Right lobe of liver (tissue), 6 donors: ENCODE measurements at regions not wholly inside any gene's neighbourhood (a gene's known extent, or its start where the extent isn't known, plus 50 kb on each side); places are given as distances from the start of the nearest gene placed in this dataset.
A peak's percentile ranks its signal among the peaks of the same experiment; 100 is the strongest.

ENCODE experiments used
- ATAC-seq, 4 donors: fragments of 200-7000 bp; cut with Tn5 transposase; one replicate each; pipeline ENCODE4 v1.9.1; 2020; ENCODE audit warnings: mild to moderate bottlenecking in 4 of 4, moderate library complexity in 4 of 4
- DNase-seq, 3 donors: peaks; one replicate each; pipeline ENCODE4 v3.0.0-alpha.2; 2020
- H3K27ac ChIP-seq, 3 donors: fragments of 200-600 bp; one replicate each; pipeline ENCODE4 v1.8.0; 2022
- H3K27me3 ChIP-seq, 2 donors: fragments of 200-600 bp; one replicate each; pipeline ENCODE4 v1.8.0; 2022
- H3K36me3 ChIP-seq, 4 donors: fragments of 200-600 bp; sonication (generic) in 1 of 4; one replicate each; pipeline versions ENCODE4 v1.5.1 to v1.8.0; 2017 to 2022; ENCODE audit warnings: control low read depth in 1 of 4
- H3K4me1 ChIP-seq, 4 donors: fragments of 200-600 bp; sonication (generic) in 1 of 4; one replicate each; pipeline versions ENCODE4 v1.5.1 to v1.8.0; 2017 to 2022; ENCODE audit warnings: control low read depth in 1 of 4
- H3K4me3 ChIP-seq, 3 donors: fragments of 200-600 bp; one replicate each; pipeline ENCODE4 v1.8.0; 2022
- H3K9me3 ChIP-seq, 4 donors: fragments of 200-600 bp; sonication (generic) in 1 of 4; one replicate each; pipeline versions ENCODE4 v1.5.1 to v1.8.0; 2017 to 2022; ENCODE audit warnings: control low read depth in 1 of 4
- POLR2A ChIP-seq: fragments of 450-650 bp; IDR thresholded peaks from one replicate; pipeline ENCODE4 v1.6.1; 2017; ENCODE audit warnings: antibody characterized with exemption, mild to moderate bottlenecking
- WGBS: methylation state at CpG from one replicate; pipeline ENCODE4 v1.1.6; 2018; ENCODE audit warnings: low coverage, low lambda C conversion rate; ENCODE audit not compliant: insufficient coverage; ENCODE audit errors: missing lambda C conversion rate; 5-methylcytosine and 5-hydroxymethylcytosine counted together
- intact Hi-C, 2 donors: fragments of 100-400 bp; cut with DNase I; formaldehyde crosslinking; loops; one replicate each; pipeline versions ENCODE4 v1.11.2 to v1.14.1; 2022
- TF ChIP-seq, protein P1 (sequence below), 4 donors: fragments of 200-600 bp in 3 of 4; fragments of 450-650 bp in 1 of 4; IDR thresholded peaks; one replicate each; pipeline versions ENCODE4 v1.5.1 to v1.8.0; 2016 to 2022; ENCODE audit warnings: antibody characterized with exemption in 4 of 4, mild to moderate bottlenecking in 2 of 4
- donor health status: DM: no; HTN: yes; CAD: no.
- donor health status: DM: no; HTN: no; CAD: no.
- donor health status: DM: no; HTN: no; CAD: no.
- donor health status: DM: no; HTN: yes; CAD: no.
- donor health status: DM: no; HTN: yes; CAD: no.

- Histone ChIP-seq H3K36me3 (no peaks in the 10 kb centered on the region), H3K9me3 (no peaks in the 10 kb centered on the region), H3K27ac (no peak overlapping the region), H3K27me3 (no peaks in the 10 kb centered on the region), H3K4me3 (no peak overlapping the region), H3K4me1 (no peaks in the 10 kb centered on the region)
- ATAC-seq (no peak), DNase-seq (no peak)
- intact Hi-C loops, result no loop called here
- WGBS, result 74% methylated on average over 4 of the region's 4 CpGs
- TF ChIP-seq, protein P1, sequence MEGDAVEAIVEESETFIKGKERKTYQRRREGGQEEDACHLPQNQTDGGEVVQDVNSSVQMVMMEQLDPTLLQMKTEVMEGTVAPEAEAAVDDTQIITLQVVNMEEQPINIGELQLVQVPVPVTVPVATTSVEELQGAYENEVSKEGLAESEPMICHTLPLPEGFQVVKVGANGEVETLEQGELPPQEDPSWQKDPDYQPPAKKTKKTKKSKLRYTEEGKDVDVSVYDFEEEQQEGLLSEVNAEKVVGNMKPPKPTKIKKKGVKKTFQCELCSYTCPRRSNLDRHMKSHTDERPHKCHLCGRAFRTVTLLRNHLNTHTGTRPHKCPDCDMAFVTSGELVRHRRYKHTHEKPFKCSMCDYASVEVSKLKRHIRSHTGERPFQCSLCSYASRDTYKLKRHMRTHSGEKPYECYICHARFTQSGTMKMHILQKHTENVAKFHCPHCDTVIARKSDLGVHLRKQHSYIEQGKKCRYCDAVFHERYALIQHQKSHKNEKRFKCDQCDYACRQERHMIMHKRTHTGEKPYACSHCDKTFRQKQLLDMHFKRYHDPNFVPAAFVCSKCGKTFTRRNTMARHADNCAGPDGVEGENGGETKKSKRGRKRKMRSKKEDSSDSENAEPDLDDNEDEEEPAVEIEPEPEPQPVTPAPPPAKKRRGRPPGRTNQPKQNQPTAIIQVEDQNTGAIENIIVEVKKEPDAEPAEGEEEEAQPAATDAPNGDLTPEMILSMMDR (IDR thresholded peaks at IDR 0.05), result no peak
- no peak for TF ChIP-seq POLR2A
Measured at GRCh38 chr2:111652038-111652437, 232.0 kb downstream of the ANAPC1 start.

DNA sequence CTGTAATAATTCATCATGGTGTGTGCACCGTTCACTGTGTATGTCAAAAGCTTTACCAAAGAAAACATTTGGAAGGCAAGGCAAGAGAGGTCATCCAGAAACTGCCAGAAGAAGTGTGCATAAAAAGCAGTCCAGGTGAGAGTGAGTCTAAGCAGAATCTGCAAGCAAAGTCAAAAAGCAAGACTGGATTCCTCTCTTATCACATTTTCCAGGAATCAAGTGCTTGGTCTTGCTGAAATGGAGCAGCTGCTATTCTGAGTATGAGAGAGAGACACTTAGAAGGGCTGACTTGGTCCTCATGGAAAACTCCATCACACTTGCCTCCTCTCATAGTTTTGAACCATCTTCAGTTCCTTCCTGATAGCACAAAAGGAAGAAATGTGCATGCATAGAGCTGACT, 231.3 kb downstream of the ANAPC1 start:
- Histone ChIP-seq H3K9me3 (no peaks in the 10 kb centered on the region), H3K4me3 (no peak overlapping the region), H3K36me3 (no peaks in the 10 kb centered on the region), H3K4me1 (no peaks in the 10 kb centered on the region), H3K27me3 (no peaks in the 10 kb centered on the region), H3K27ac (no peak overlapping the region)
- intact Hi-C loops, result no loop called here
- ATAC-seq (no peak), DNase-seq (no peak)
- 93% methylated on average over 1 of the region's 1 CpG for WGBS
- TF ChIP-seq POLR2A, result no peak
- TF ChIP-seq, protein P1 (IDR thresholded peaks at IDR 0.05), result no peak

DNA sequence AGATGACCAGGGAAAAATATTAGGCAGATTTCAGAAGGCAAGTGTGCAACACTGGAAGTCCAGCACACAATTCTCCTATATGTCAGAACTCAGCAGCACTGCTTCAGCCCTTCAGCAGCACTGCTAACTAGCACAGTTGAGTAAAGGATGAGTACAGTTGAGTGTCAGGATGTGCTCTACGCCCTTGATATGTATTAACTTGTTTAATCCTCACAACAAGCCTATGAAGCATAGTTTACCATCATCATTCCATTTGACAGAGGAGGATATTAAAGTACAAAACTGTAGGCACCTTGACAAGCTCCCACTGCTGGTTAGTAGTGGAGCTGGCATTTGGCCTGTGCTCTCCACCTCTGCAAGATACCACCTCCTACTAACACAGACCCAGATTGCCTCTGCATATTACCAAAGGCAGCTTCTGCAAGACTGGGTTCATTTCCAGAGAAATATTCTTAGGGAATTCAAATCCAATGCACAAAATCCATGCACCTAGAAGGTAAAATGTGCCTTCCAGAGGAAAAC, 230.8 kb downstream of the ANAPC1 start:
- intact Hi-C loops, result no loop called here

DNA sequence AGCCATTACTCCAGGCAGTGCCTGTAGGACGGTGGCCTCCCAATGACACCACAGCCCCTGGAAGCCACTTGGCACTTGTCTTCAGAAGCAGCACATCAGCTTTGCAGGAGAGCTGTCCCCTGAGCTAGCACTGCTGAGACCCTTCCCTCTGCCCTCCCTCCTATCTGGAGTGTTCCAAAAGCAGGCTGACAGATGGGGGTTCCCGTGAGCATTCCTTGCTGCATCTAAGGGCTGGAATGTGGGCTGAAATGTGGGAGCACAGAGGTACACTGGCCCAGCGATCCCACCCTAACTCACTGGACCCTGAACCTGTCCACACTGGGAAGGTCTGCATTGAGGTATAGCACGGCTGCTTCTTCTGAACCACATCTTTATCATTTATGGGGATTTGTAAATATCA, 230.1 kb downstream of the ANAPC1 start:
- H3K4me1 ChIP-seq, result no peaks in the 10 kb centered on the region
- intact Hi-C loops, result no loop called here
- no peak overlapping the region for H3K27ac ChIP-seq
- TF ChIP-seq, protein P1 (IDR thresholded peaks at IDR 0.05), result no peak
- TF ChIP-seq POLR2A, result no peak
- H3K36me3 ChIP-seq, result no peaks in the 10 kb centered on the region
- no peaks in the 10 kb centered on the region for H3K9me3 ChIP-seq
- DNase-seq (peak in 1 of 3 donors; percentile 2), ATAC-seq (no peak)
- no peak overlapping the region for H3K4me3 ChIP-seq
- WGBS, result 82% methylated on average over 3 of the region's 4 CpGs
- H3K27me3 ChIP-seq, result no peaks in the 10 kb centered on the region

More for the DNA sequence above, 230.8 kb downstream of the ANAPC1 start:
- Histone ChIP-seq H3K27me3 (no peaks in the 10 kb centered on the region), H3K36me3 (no peaks in the 10 kb centered on the region), H3K4me3 (no peak overlapping the region), H3K4me1 (no peaks in the 10 kb centered on the region), H3K9me3 (no peaks in the 10 kb centered on the region), H3K27ac (no peak overlapping the region)
- ATAC-seq, result no peak
- no peak for DNase-seq
- TF ChIP-seq, protein P1 (IDR thresholded peaks at IDR 0.05), result no peak
- TF ChIP-seq POLR2A, result no peak
- no CpG with 5 or more reads among the region's 1 CpG for WGBS

- Histone ChIP-seq H3K27me3 (no peaks in the 10 kb centered on the region), H3K27ac (no peak overlapping the region), H3K9me3 (no peaks in the 10 kb centered on the region), H3K4me3 (no peak overlapping the region), H3K4me1 (peaks cover 0 to under 1% (median 0%) of the 10 kb centered on the region in 4 donors), H3K36me3 (no peaks in the 10 kb centered on the region)
- 63% methylated on average over 1 of the region's 5 CpGs for WGBS
- intact Hi-C loops, result no loop called here
- DNase-seq (peak in 1 of 3 donors; percentile 29), ATAC-seq (no peak)
- TF ChIP-seq, protein P1 (IDR thresholded peaks at IDR 0.05), result no peak
- TF ChIP-seq POLR2A, result no peak
Measured at GRCh38 chr2:111654829-111655228, 229.2 kb downstream of the ANAPC1 start.
